PC-9 (cell line): ENCODE measurements at regions not wholly inside any gene's neighbourhood (a gene's known extent, or its start where the extent isn't known, plus 50 kb on each side); places are given as distances from the start of the nearest gene placed in this dataset.

Source experiments
- BruUV-seq: library from RNA; stranded (reverse); fragments of 400-500 nt; replicated peaks from 2 replicates; lab custom pipeline; 2021; lab: Mats Ljungman, UMichigan
- CTCF ChIA-PET: fragments of 300-600 bp; sonication (Branson Sonifier 250); formaldehyde crosslinking; loops from one replicate; lab custom pipeline; 2022; ENCODE audit warnings: antibody characterized with exemption; lab: Charles Lee
- POLR2A ChIA-PET: fragments of 300-600 bp; sonication (Branson Sonifier 250); formaldehyde crosslinking; loops from one replicate; lab custom pipeline; 2022; ENCODE audit warnings: antibody characterized with exemption; ENCODE audit not compliant: unreplicated experiment; lab: Charles Lee
- DNase-seq, 2 experiments: peaks; one replicate each; pipeline versions ENCODE4 v3.0.0 to v3.0.0-alpha.2; 2015 to 2022; ENCODE audit warnings: mixed read lengths in 1 of 2
- H2AFZ ChIP-seq: fragments of 200-600 bp; sonication (generic); 2 replicates; pipeline ENCODE4 v1.8.1; 2017; ENCODE audit warnings: antibody characterized with exemption
- H3F3A ChIP-seq: fragments of 200-600 bp; sonication (generic); 2 replicates; pipeline ENCODE4 v1.8.1; 2017; ENCODE audit warnings: antibody characterized with exemption, mild to moderate bottlenecking, low read depth; ENCODE audit not compliant: insufficient read depth
- H3K27ac ChIP-seq: fragments of 200-600 bp; sonication (generic); 2 replicates; pipeline ENCODE4 v1.6.1; 2016; ENCODE audit warnings: mixed run types
- H3K27me3 ChIP-seq: fragments of 200-600 bp; sonication (generic); 2 replicates; pipeline ENCODE4 v1.6.1; 2016; ENCODE audit warnings: low read depth, mixed run types; ENCODE audit not compliant: insufficient read depth
- H3K36me3 ChIP-seq: fragments of 200-600 bp; sonication (generic); 2 replicates; pipeline ENCODE4 v1.6.1; 2016; ENCODE audit warnings: low read depth, mixed run types
- H3K4me1 ChIP-seq: fragments of 200-600 bp; sonication (generic); replicated peaks from 2 replicates; pipeline ENCODE4 v1.6.1; 2016; ENCODE audit warnings: mixed run types; ENCODE audit not compliant: insufficient read depth
- H3K4me2 ChIP-seq: fragments of 200-600 bp; sonication (generic); 2 replicates; pipeline ENCODE4 v1.6.1; 2017; ENCODE audit warnings: mixed run types
- H3K4me3 ChIP-seq: fragments of 200-600 bp; sonication (generic); 2 replicates; pipeline ENCODE4 v1.6.1; 2016; ENCODE audit warnings: mixed run types
- H3K79me2 ChIP-seq: fragments of 200-600 bp; sonication (generic); 2 replicates; pipeline ENCODE4 v1.6.1; 2017; ENCODE audit warnings: low read depth, mixed run types
- H3K9me2 ChIP-seq: fragments of 200-600 bp; sonication (generic); 2 replicates; pipeline ENCODE4 v1.8.1; 2017; ENCODE audit warnings: mild to moderate bottlenecking; ENCODE audit not compliant: insufficient read depth
- H3K9me3 ChIP-seq: fragments of 200-600 bp; sonication (generic); 2 replicates; pipeline ENCODE4 v1.8.1; 2016; ENCODE audit warnings: low read depth; ENCODE audit not compliant: insufficient read depth
- H4K20me1 ChIP-seq: fragments of 200-600 bp; sonication (generic); 2 replicates; pipeline ENCODE4 v1.8.1; 2017; ENCODE audit not compliant: insufficient read depth
- CTCF ChIP-seq: fragments of 200-600 bp; sonication (generic); conservative IDR thresholded peaks from 2 replicates; pipeline ENCODE4 v1.6.1; 2017; ENCODE audit warnings: mixed run types, antibody characterized with exemption, mild to moderate bottlenecking, moderate library complexity
- EZH2 ChIP-seq: fragments of 200-600 bp; sonication (generic); IDR thresholded peaks from 2 replicates; pipeline ENCODE4 v1.8.0; 2017; ENCODE audit warnings: antibody characterized with exemption, low read depth
- intact Hi-C: fragments of 100-400 bp; cut with micrococcal nuclease; formaldehyde crosslinking; loops from one replicate; pipeline ENCODE4 v1.10.0; 2022; ENCODE audit not compliant: unreplicated experiment

- H3K4me1 ChIP-seq = no peaks in the 10 kb centered on the region
- TF ChIP-seq EZH2 (no peak), CTCF (no peak)
- H4K20me1 ChIP-seq = no peaks in the 10 kb centered on the region
- ChIA-PET POLR2A (no interaction called here), CTCF (no interaction called here)
- H3K27ac ChIP-seq = no peak overlapping the region
- H3K4me3 ChIP-seq = no peak overlapping the region
- no peaks in the 10 kb centered on the region for H3F3A ChIP-seq
- H3K36me3 ChIP-seq = no peaks in the 10 kb centered on the region
- no peak overlapping the region for H2AFZ ChIP-seq
- no peaks in the 10 kb centered on the region for H3K27me3 ChIP-seq
- intact Hi-C loops = no loop called here
- no peak for DNase-seq
- no peak overlapping the region for H3K4me2 ChIP-seq
- no peaks in the 10 kb centered on the region for H3K9me3 ChIP-seq
- no peaks in the 10 kb centered on the region for H3K79me2 ChIP-seq
- no TSS peak for BruUV-seq
- H3K9me2 ChIP-seq = no peaks in the 10 kb centered on the region
These were observed 505.1 kb downstream of the LTN1 start for GRCh38 chr21:28487455-28488070.

DNA sequence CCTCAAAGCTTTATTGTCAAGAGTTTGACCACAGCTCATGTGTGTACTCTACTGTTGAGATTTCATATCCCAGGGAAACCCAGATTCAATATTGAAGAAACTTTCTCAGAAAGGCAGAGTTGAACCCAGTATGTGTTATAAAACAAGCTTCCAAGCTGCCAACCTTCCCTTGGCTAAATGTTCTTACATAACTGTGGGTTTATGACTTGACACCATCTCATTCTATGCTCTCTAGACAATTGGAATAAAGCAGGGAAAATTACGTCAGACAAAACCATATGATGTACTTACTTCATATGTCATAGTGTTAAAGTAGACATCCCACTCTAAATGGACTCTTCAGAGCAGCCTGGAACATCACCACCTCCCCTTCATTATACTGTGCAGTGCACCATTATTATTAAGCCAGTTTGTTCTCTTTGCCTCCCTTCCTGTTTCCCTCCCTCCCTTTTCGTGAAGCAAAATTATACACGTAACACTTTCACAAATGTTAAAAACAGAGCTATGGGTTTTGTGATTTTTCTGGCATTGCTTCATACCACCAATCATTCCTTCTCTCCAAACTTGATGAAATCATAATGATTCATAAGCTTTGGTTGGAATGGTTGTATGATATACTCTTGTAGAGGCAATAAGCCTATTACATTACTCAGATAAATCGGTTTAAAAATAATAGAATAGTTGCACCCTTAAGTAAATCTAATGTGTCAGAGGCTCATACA is 507.2 kb downstream of the LTN1 start:
- no peaks in the 10 kb centered on the region for H3F3A ChIP-seq
- no peaks in the 10 kb centered on the region for H4K20me1 ChIP-seq
- no peaks in the 10 kb centered on the region for H3K36me3 ChIP-seq
- TF ChIP-seq CTCF (no peak), EZH2 (no peak)
- H3K27ac ChIP-seq = no peak overlapping the region
- intact Hi-C loops = no loop called here
- H3K4me3 ChIP-seq = no peak overlapping the region
- H3K4me1 ChIP-seq = no peaks in the 10 kb centered on the region
- ChIA-PET POLR2A (no interaction called here), CTCF (no interaction called here)
- no TSS peak for BruUV-seq
- no peak overlapping the region for H3K4me2 ChIP-seq
- H3K79me2 ChIP-seq = no peaks in the 10 kb centered on the region
- no peak for DNase-seq
- H2AFZ ChIP-seq = no peak overlapping the region
- H3K9me3 ChIP-seq = no peaks in the 10 kb centered on the region
- H3K27me3 ChIP-seq = no peaks in the 10 kb centered on the region
- no peaks in the 10 kb centered on the region for H3K9me2 ChIP-seq

DNA sequence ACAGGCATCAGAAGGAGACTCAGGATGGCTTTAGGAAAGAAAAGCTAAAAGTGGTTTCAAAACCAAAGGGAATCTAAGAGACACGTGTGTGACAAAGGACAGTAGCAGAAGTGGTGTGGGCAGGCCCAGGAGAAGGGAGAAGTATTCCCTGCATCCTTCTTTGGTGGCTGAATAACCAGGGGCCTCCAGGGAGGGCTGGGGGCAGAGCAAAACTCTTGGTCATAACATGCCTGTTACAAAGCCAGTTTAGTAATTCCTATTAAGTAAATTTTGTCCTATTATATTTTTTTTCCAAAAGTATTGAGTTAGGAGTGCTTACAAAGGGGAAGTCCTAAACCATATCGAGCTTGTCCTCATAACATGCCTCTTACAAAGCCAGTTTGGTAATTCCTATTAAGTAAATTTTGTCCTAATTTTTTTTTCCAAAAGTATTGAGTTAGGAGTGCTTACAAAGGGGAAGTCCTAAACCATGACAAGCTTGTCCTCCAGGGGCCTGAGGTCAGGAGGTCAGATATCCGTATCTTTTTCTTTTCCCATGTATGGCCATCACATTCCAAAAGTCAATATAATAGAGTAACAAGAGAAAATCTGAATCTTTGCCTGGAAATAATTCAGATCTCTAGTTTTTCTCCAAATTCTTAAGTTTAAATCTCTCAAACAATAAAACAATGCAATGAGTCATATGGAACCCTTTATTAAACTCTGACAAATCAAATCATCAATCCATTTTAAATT is 509.2 kb downstream of the LTN1 start:
- no peak for TF ChIP-seq CTCF
- no peak for TF ChIP-seq EZH2
- no peak for DNase-seq
- Histone ChIP-seq H3K4me1 (no peaks in the 10 kb centered on the region), H3F3A (no peaks in the 10 kb centered on the region), H3K9me2 (no peaks in the 10 kb centered on the region), H3K27me3 (no peaks in the 10 kb centered on the region), H3K9me3 (no peaks in the 10 kb centered on the region), H3K4me3 (no peak overlapping the region), H4K20me1 (no peaks in the 10 kb centered on the region), H2AFZ (no peak overlapping the region), H3K79me2 (no peaks in the 10 kb centered on the region), H3K4me2 (no peak overlapping the region), H3K27ac (no peak overlapping the region), H3K36me3 (no peaks in the 10 kb centered on the region)
- ChIA-PET POLR2A (no interaction called here), CTCF (no interaction called here)
- BruUV-seq = no TSS peak
- intact Hi-C loops = no loop called here
